ENCODE measurements at regions not wholly inside any gene's neighbourhood (a gene's known extent, or its start where the extent isn't known, plus 50 kb on each side); places are given as distances from the start of the nearest gene placed in this dataset.

DNA sequence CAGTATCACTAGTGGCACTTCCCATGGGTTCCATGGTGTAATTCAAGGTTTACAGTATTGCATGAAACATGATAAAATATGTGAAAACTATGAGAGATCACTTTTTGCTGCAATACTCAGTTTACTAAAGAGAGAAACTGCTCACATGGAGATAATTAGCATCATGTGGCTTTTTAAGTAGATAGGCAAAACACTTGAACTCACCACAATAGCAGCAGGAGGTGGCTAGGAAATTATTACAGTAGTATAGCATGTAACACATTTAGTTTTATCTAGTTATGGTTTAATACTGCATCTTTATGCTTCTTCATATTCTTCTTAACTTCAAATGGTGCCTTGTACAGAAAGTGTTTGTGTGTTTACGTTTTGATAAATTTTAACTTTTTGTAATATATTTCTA is 698.5 kb upstream of the BRINP3 start:
- TF ChIP-seq CTCF (IDR thresholded peaks at IDR 0.05; ENCODE audit: borderline replicate concordance, extremely low read depth, low read length, poor library complexity, severe bottlenecking) = no peak
- TF ChIP-seq EZH2 (IDR thresholded peaks at IDR 0.05; ENCODE audit: borderline replicate concordance, low read depth, low read length, severe bottlenecking) = no peak
